GM12865 (cell line): ENCODE measurements at regions not wholly inside any gene's neighbourhood (a gene's known extent, or its start where the extent isn't known, plus 50 kb on each side); places are given as distances from the start of the nearest gene placed in this dataset.

Experiments used
- DNase-seq: peaks from one replicate; pipeline ENCODE4 v3.0.0; 2010; ENCODE audit warnings: low read depth
- H3K4me3 ChIP-seq: 2 replicates; pipeline ENCODE4 v1.5.1; 2011; ENCODE audit warnings: mild to moderate bottlenecking, low read depth, low read length, control low read depth
- CTCF ChIP-seq: IDR thresholded peaks from 2 replicates; pipeline ENCODE4 v1.5.1; 2011; ENCODE audit warnings: low read length, control low read depth, low read depth, inconsistent platforms; ENCODE audit not compliant: insufficient read depth; ENCODE audit errors: missing control alignments

- DNase-seq: no peak
- H3K4me3 ChIP-seq: no peak overlapping the region
- TF ChIP-seq CTCF: no peak
These were observed 166.6 kb upstream of the SPRED2 start for GRCh38 chr2:65598996-65599395.

- no peak for TF ChIP-seq CTCF
- DNase-seq: no peak
- H3K4me3 ChIP-seq: no peak overlapping the region
These were observed 165.9 kb upstream of the SPRED2 start for GRCh38 chr2:65598264-65598663.

- no peak for TF ChIP-seq CTCF
- DNase-seq: no peak
- no peak overlapping the region for H3K4me3 ChIP-seq
These were observed 163.2 kb upstream of the SPRED2 start for GRCh38 chr2:65595630-65596029.

- DNase-seq: no peak
- no peak for TF ChIP-seq CTCF
These were observed 161.8 kb upstream of the SPRED2 start for GRCh38 chr2:65594150-65594549.

GRCh38 chr2:65589667-65590066 is 157.3 kb upstream of the SPRED2 start:
- no peak for DNase-seq
- no peak overlapping the region for H3K4me3 ChIP-seq
- TF ChIP-seq CTCF: no peak

More at GRCh38 chr2:65594150-65594549, 161.8 kb upstream of the SPRED2 start:
- no peak overlapping the region for H3K4me3 ChIP-seq

GRCh38 chr2:65587779-65588178 is 155.4 kb upstream of the SPRED2 start:
- no peak overlapping the region for H3K4me3 ChIP-seq
- no peak for TF ChIP-seq CTCF
- no peak for DNase-seq

- H3K4me3 ChIP-seq: no peak overlapping the region
- DNase-seq: no peak
- TF ChIP-seq CTCF: no peak
These were observed 154.1 kb upstream of the SPRED2 start for GRCh38 chr2:65586516-65586915.
